ENCODE measurements at regions not wholly inside any gene's neighbourhood (a gene's known extent, or its start where the extent isn't known, plus 50 kb on each side); places are given as distances from the start of the nearest gene placed in this dataset.

DNA sequence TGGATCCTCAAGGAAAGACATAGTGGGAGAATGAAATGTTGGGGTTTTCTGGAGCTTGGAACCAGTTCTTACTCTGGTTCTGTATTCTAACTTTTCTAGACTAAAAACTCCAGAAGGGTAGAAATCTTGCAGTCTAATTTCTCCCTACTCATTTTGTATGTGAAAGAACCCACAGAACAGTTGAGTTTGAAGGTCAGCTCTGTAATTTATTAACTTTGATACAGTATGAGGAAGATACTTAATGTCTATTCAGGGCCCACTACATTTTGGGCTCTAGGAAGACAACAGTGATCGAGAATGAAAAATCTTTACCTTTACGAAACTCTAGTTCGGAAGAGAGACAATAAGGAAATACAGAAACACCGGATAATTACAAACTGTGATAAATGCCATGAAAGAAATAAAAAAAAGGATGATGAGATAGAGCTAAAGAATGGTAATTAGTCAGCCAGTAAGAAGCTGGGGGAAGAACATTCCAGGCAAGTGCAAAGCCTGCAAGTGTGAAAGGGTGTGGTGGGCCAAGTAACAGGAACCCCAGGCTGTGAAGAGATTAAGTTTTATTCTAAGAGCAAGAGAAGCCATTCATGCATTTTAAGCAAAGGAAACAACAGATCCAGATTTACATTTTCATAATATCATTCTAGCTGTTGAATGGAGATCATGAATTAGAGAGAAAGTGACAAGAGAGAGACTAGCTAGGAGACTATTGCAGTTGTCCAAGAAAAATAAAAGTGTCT is 159.9 kb upstream of the HMCN1 start:
- H3K4me2 ChIP-seq (ENCODE audit: insufficient read depth, insufficient read length, low read length), result no peak overlapping the region
- H2BK20ac ChIP-seq (ENCODE audit: low read depth, low read length, poor library complexity, severe bottlenecking), result no peak overlapping the region
- Mint-ChIP-seq H3K9me3 (peaks cover 18% of the 10 kb centered on the region in 2 experiments), H3K4me3 (no peak overlapping the region), H3K27me3 (ENCODE audit: low read depth) (no peaks in the 10 kb centered on the region), H3K27ac (no peak overlapping the region), H3K4me1 (peaks cover 4% of the 10 kb centered on the region in 2 experiments; a peak in 2 of 4 replicates), H3K36me3 (ENCODE audit: insufficient read depth in 1 of 3, low read depth in 3 of 3) (peaks cover 10 to 14% (median 12%) of the 10 kb centered on the region in 3 experiments)
- no peak overlapping the region for H3K23ac ChIP-seq (ENCODE audit: insufficient read length, low read depth, low read length)
- no peak overlapping the region for H3T11ph ChIP-seq (ENCODE audit: low read length)
- no peaks in the 10 kb centered on the region for H3K9me3 ChIP-seq (ENCODE audit: control insufficient read depth, low read depth, low read length)
- no peaks in the 10 kb centered on the region for H4K20me1 ChIP-seq (ENCODE audit: control insufficient read depth, insufficient read depth, insufficient read length)
- H3K18ac ChIP-seq (ENCODE audit: insufficient read length, low read depth, low read length), result no peak overlapping the region
- no peak overlapping the region for H4K8ac ChIP-seq (replicated peaks; ENCODE audit: insufficient read length, low read depth, low read length)
- H2BK12ac ChIP-seq (ENCODE audit: insufficient read length, low read depth, low read length), result no peak overlapping the region
- H3K4me1 ChIP-seq (ENCODE audit: insufficient read depth, low read length), result no peaks in the 10 kb centered on the region
- no peak overlapping the region for H2BK5ac ChIP-seq (ENCODE audit: insufficient read length, low read length)
- H3K56ac ChIP-seq (ENCODE audit: insufficient read length, low read depth, low read length), result no peak overlapping the region
- H3K79me1 ChIP-seq (ENCODE audit: insufficient read depth, low read depth, low read length, poor library complexity, severe bottlenecking), result no peaks in the 10 kb centered on the region
- TF ChIP-seq, protein P1, sequence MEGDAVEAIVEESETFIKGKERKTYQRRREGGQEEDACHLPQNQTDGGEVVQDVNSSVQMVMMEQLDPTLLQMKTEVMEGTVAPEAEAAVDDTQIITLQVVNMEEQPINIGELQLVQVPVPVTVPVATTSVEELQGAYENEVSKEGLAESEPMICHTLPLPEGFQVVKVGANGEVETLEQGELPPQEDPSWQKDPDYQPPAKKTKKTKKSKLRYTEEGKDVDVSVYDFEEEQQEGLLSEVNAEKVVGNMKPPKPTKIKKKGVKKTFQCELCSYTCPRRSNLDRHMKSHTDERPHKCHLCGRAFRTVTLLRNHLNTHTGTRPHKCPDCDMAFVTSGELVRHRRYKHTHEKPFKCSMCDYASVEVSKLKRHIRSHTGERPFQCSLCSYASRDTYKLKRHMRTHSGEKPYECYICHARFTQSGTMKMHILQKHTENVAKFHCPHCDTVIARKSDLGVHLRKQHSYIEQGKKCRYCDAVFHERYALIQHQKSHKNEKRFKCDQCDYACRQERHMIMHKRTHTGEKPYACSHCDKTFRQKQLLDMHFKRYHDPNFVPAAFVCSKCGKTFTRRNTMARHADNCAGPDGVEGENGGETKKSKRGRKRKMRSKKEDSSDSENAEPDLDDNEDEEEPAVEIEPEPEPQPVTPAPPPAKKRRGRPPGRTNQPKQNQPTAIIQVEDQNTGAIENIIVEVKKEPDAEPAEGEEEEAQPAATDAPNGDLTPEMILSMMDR (conservative IDR thresholded peaks at IDR 0.05), result no peak
- no peak overlapping the region for H2BK15ac ChIP-seq (ENCODE audit: low read depth, low read length)
- no peaks in the 10 kb centered on the region for H3K79me2 ChIP-seq (ENCODE audit: insufficient read depth, low read length)
- H2BK120ac ChIP-seq (ENCODE audit: low read depth, low read length, poor library complexity, severe bottlenecking), result no peak overlapping the region
- no peak overlapping the region for H2AFZ ChIP-seq (ENCODE audit: low read length)
- no CpG with 5 or more reads among the region's 4 CpGs for WGBS (ENCODE audit: extremely low coverage, insufficient read length, low lambda C conversion rate)
- no peak overlapping the region for H2AK5ac ChIP-seq (ENCODE audit: insufficient read length, low read length)
- no peak overlapping the region for H3K27ac ChIP-seq (ENCODE audit: insufficient read length, low read depth, low read length)
- H3K9ac ChIP-seq (ENCODE audit: extremely low read depth, insufficient read length, low read length), result no peak overlapping the region
- H3K27me3 ChIP-seq (ENCODE audit: insufficient read depth, low read length), result no peaks in the 10 kb centered on the region
- no peak overlapping the region for H3K14ac ChIP-seq (ENCODE audit: insufficient read depth, low read length)
- DNase-seq, result no peak
- H3K23me2 ChIP-seq (ENCODE audit: insufficient read length, low read depth, low read length, poor library complexity, severe bottlenecking), result no peaks in the 10 kb centered on the region
- H4K91ac ChIP-seq (ENCODE audit: insufficient read length, low read depth, low read length), result no peak overlapping the region
- no peak overlapping the region for H4K5ac ChIP-seq (ENCODE audit: insufficient read length, low read depth, low read length)
- H3K4ac ChIP-seq (ENCODE audit: low read depth, low read length), result no peak overlapping the region

All from H9 (cell line).